ENCODE measurements at regions not wholly inside any gene's neighbourhood (a gene's known extent, or its start where the extent isn't known, plus 50 kb on each side); places are given as distances from the start of the nearest gene placed in this dataset.

- DNase-seq (ENCODE audit: insufficient read length, low spot score) (no peak), FAIRE-seq (no peak)
- TF ChIP-seq CTCF (IDR thresholded peaks at IDR 0.05; ENCODE audit: insufficient read depth, missing control alignments) = no peak
Observed at GRCh38 chr20:37643400-37643799, 50.4 kb upstream of the CTNNBL1 start.

GRCh38 chr20:37642246-37642645 lies 51.6 kb upstream of the CTNNBL1 start:
- DNase-seq (ENCODE audit: insufficient read length, low spot score) (no peak), FAIRE-seq (peak; percentile 51)
- TF ChIP-seq CTCF (IDR thresholded peaks at IDR 0.05; ENCODE audit: insufficient read depth, missing control alignments) = no peak

GRCh38 chr20:37640600-37641561 lies 52.9 kb upstream of the CTNNBL1 start:
- no peak for DNase-seq (ENCODE audit: insufficient read length, low spot score)
- no peak for FAIRE-seq
- TF ChIP-seq CTCF (IDR thresholded peaks at IDR 0.05; ENCODE audit: insufficient read depth, missing control alignments) = no peak

GRCh38 chr20:37638527-37638926 lies 55.3 kb upstream of the CTNNBL1 start:
- no peak for DNase-seq (ENCODE audit: insufficient read length, low spot score)
- FAIRE-seq = no peak
- no peak for TF ChIP-seq CTCF (IDR thresholded peaks at IDR 0.05; ENCODE audit: insufficient read depth, missing control alignments)

- no peak for DNase-seq (ENCODE audit: insufficient read length, low spot score)
- no peak for FAIRE-seq
- no peak for TF ChIP-seq CTCF (IDR thresholded peaks at IDR 0.05; ENCODE audit: insufficient read depth, missing control alignments)
Observed at GRCh38 chr20:37636977-37637376, 56.9 kb upstream of the CTNNBL1 start.

- DNase-seq (ENCODE audit: insufficient read length, low spot score) (no peak), FAIRE-seq (no peak)
- no peak for TF ChIP-seq CTCF (IDR thresholded peaks at IDR 0.05; ENCODE audit: insufficient read depth, missing control alignments)
Observed at GRCh38 chr20:37636212-37636975, 57.4 kb upstream of the CTNNBL1 start.

Measured in D721Med (cell line).